ENCODE measurements at regions not wholly inside any gene's neighbourhood (a gene's known extent, or its start where the extent isn't known, plus 50 kb on each side); places are given as distances from the start of the nearest gene placed in this dataset.
"Not testable (repeated sequence)": the region's sequence is repeated elsewhere in the genome, so short reads cannot be mapped to it uniquely, and the experiment has no call there.

DNA sequence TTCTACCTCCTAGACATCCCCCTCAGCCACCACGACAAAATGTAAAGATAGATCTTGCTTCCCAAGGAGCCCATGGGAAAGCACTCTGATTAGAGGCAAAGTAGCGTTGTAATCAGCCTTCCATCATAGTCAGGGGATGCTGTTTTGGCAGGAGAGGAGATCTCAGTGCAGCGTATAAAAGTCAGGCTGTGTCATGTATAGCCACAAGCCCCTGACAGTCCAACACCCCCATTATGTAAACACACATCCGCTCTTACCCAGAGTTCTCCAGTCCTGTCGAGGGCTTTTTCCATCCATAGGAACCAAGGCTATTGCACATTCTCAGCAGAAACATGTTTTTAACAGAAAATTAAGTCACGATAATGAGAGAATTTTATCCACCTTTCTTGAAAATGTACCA is 156.3 kb downstream of the CYSLTR2 start:
- no peak for DNase-seq

DNA sequence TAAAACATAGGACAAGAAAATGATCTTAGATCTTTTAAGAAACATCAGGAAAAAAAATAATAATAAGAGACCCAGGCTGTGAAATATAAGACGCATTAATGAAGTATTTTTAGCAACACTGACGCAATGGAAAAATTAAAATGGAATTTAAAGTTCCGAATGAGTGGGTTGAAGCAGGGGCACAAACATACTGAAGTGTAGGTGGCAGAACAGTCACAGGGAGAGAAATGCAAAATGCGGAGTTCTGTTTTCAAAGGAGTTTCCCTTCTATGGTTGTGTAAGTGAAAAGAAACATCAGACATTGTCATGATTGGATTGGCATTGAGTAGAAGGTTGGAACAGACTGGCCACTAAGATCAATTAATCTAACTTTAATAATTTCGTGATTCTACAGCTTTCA is 159.8 kb downstream of the CYSLTR2 start:
- DNase-seq: no peak

DNA sequence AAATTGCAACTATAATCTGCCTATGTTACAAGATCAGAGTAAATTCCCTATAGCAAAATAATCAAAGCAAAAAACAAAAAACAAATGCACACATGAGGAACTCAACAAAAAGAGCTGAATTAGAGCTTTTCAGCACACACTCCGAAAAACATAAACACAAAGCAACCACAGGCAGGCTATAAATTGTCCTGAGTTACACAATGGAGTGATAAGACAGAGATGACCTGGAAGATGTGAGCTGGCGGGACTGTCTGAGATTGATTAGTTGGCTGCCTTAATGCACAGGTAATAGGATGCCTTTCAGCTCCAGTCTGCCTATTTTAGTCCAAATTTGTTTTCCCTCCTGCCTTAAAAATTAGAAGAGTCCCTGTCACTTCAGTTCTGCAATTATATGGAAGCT is 159.0 kb upstream of the FNDC3A start:
- DNase-seq: no peak

DNA sequence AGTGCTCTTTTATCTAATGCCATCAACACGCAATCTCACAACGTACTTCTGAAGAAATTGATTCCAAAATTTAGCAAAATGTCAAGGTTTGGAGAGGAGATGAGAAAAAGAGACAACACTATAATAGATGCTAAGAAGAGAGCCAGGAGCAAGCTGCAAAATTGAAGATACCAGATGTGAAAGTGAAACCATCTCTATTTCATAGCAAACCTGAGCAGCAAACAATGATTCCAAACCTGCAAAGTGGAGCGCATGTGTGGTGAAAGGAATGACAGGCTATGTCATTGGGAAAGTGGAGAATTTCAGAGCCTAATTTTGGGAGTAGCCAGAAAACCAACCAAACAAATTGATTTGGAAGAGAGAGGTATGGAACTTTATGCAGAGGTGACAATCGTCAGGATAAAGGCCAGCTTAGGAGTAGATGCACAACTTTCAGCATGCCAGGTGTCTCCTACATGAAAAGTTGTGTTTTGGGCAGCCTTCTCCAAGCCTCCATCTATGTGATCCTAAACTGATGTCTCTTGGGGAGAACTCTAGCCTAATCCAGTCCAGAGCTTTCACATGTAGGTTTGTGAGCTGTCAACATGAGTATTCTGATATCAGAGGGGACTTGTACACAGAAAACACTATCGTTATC is 158.4 kb upstream of the FNDC3A start:
- DNase-seq: no peak

DNA sequence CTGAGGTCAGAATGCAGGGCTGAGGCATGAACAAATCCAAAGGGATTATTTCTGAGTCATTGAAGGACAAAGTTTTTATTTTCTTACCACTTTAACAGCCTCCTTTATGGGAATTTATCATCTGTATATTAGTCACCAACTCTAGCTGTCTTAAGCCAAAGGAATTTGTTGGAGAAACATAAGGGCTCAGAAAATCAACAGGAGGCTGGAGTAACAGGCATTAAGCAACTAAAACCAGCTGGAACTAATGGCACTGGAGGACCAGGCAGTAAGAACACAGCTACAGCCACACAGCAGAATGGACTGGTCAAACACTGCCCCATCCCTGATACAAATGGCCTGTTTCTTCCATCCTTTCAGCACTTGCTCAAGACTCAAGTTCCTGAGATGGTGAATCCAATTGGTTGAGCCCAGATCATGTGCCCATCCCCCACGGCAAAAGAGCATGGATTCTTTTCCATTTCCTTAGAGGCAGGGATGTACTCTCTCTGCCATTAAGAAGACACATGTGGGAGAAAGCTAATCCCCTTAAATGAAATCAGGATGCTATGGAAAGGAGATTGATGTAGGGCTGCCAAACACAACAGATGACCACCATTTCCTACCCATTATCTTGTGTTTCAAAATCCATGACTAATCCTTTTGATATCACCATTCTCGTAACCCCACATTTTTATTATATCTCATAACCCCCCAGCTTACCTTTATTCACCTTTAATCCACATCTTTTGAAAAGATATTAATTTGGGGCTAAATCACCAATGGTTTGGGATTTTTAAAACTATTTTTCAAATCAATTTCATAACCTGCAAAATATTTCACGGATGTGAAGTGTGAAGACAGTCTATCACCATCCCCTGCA is 157.0 kb upstream of the FNDC3A start:
- DNase-seq: no peak

DNA sequence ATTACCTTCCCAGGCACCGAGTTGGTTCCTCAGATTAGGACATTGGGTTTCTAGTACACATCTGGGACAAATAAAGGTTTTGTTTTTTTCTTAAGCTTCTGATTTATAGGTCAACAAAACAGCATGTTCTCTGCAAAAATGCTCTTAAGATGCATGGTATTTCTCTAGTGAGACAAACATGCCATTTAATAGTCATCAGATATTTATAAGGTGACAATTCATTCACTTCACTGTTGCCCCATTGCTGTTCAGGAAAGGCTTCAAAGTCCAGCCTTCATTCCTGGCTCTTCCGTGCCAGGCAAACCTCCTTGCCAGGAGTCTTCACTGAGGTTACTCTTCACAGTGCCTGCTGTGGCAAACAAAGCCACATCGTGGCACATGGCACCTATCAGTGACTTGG is 156.3 kb upstream of the FNDC3A start:
- no peak for DNase-seq

DNA sequence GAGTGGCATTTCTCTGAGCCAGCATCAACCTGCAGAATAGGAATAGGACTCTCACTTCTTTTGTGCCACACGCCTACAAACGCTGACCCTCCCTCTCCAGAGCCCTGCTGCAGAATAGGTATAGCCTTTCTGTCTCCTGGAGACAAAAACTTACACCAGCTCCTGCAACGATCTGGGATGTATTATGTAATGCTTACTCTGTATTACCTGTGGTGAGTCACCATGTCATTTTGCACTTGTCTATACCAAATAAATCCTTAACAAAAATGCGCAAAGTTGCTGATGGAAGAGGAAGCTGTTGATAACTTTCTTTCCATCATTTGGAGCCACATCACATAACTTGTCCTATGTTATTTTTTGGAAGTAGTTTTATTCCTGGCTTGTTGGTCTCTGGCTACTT is 155.8 kb upstream of the FNDC3A start:
- DNase-seq: no peak

DNA sequence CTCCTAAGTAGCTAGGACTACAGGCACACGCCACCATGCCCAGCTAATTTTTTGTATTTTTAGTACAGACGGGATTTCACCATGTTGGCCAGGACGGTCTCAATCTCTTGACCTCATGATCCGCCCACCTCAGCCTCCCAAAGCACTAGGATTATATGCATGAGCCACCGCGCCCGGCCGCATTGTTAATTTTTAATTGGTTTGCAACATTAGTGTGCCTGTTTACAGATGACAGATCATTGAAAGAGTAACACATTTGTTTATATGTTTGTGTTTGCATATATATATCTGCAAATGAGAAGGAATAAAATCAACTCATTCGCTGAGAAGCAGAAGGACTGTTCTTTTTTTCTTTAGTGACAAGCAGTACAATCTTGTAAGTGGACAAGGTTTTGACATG is 152.2 kb upstream of the FNDC3A start:
- DNase-seq: not testable (repeated sequence)

DNA sequence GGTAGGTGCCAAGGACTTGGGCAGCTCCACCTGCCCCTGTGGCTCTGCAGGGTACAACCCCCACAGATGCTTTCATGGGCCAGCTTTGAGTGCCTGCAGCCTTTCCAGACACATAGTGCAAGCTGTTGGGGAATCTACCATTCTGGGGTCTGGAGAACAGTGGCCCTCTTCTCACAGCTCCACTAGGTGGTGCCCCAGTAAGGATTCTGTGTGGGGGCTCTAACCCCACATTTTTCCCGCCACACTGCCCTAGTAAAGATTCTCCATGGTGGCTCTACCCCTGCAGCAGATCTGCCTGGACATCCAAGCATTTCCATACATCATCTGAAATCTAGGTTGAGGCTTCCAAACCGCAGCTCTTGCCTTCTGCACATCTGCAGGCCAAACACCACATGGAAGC is 149.7 kb upstream of the FNDC3A start:
- DNase-seq: no peak

DNA sequence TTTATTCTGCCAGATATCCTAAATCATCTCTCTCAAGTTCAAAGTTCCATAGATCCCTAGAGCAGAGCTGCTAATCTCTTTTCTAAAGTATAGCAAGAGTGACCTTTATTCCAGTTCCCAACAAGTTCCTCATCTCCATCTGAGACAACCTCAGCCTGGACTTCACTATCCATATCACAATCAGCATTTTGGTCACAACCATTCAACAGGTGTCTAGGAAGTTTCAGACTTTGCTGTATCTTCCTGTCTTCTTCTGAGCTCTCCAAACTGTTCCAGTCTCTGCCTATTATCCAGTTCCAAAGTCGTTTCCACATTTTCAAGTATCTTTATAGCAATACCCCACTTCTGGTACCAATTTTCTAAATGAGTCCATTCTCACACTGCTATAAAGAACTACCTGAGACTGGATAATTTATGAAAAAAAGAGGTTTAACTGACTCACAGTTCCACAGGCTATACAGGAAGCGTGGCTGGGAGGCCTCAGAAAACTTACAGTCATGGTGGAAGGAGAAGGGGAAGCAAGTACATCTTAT is 148.7 kb upstream of the FNDC3A start:
- DNase-seq: not testable (repeated sequence)

DNA sequence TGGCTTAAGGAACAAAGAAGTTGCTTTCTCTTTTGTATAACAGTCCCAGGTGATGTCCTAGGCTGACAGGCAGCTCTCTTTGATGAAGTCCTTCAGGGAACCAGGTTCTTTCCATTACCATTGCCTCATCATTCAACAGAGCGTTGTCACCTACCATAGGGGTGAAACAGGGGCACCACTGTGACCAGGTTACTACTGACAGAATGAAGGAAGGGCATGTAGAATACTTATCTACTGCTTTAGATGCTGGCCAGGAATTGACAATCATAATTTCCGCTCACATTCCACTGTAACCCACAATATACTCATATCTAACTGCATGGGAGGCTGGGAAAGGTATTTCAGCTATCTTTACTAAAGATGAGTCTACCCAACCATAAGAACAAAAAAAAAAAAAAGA is 148.0 kb upstream of the FNDC3A start:
- no peak for DNase-seq

DNA sequence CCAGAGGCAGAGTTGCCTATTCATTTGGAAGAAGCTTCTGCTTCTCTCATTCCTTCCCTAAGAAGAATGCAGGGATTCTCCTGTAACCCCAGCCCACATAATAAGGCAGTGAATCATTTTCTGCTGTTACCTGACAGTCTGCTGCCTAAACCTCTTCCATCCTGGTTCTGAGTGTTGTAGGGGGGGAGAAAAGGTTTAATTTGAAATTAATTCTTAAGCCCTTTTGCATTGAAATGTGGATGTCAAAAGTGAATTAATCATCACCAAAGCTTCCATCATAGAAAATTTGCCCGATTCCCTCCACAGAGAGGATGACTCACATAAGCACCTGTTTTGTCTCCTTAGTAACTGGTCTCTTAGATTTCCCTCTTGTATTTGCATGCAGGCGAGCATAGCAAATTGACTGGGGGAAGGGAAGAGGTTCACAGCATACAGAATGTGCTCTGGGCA is 146.7 kb upstream of the FNDC3A start:
- DNase-seq: no peak

DNA sequence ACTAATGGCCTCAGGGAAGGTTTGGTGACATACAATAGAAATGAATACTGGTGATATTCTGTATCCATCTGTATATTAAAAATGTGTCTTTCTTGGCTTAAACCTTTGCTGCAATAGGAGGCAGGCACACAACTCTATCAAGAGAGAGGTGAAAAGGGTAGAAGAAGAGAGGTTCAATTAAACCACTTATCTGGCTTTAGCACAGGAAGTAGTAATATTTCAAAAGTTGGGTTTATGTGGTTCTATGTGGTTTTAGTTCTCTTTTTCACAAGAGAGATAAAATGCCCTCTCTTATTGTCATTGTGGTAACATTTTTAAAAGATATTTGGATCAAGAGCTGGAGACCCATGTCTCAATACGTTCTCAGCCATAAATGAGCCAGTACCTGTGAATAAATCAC is 146.2 kb upstream of the FNDC3A start:
- no peak for DNase-seq

DNA sequence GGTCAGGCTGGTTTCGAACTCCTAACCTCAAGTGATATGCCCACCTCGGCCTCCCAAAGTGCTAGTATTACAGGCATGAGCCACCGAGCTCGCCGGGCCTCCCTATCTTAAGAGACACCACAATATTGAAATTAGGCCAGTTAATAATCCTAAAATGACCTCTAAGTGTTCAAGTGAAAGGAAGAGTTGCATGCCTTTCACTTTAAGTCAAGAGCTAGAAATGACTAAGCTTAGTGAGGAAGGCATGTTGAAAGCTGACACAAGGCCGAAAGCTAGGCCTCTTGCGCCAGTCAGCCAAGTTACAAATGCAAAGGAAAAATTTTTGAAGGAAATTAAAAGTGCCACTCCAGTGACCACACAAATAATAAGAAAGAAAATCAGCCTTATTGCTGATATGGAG is 144.5 kb upstream of the FNDC3A start:
- DNase-seq: no peak

DNA sequence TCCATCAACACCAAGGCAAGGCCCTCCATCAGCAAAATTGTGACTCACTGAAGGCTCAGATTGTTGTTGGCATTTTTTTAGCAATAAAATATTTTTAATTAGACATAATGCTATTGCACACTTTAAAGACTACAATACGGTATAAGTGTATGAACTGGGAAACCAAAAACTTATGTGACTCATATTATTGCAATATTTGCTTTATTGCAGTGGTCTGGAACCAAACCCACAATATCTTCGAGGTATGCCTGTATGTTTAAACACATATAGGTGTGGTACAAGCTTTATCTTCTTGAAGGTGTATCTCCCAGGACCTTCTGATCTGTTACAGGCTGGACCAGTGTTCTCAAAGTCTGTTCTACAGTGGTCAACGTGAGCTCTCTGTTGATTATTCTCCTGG is 142.3 kb upstream of the FNDC3A start:
- DNase-seq: no peak

DNA sequence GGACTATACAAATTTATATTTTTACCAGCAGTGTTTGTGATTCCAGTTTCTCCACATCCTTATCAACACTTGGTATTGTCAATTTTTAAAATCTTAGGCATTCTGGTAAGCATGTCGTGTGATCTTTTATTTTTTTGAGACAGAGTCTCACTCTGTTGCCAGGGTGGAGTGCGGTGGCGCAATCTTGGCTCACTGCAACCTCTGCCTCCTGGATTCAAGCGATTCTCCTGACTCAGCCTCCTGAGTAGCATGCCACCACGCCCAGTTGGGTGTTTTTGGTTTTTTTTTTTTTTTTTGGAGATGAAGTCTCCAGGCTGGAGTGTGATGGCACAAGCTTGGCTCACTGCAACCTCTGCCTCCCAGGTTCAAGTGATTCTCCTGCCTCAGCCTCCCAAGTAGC is 140.4 kb upstream of the FNDC3A start:
- not testable (repeated sequence) for DNase-seq

DNA sequence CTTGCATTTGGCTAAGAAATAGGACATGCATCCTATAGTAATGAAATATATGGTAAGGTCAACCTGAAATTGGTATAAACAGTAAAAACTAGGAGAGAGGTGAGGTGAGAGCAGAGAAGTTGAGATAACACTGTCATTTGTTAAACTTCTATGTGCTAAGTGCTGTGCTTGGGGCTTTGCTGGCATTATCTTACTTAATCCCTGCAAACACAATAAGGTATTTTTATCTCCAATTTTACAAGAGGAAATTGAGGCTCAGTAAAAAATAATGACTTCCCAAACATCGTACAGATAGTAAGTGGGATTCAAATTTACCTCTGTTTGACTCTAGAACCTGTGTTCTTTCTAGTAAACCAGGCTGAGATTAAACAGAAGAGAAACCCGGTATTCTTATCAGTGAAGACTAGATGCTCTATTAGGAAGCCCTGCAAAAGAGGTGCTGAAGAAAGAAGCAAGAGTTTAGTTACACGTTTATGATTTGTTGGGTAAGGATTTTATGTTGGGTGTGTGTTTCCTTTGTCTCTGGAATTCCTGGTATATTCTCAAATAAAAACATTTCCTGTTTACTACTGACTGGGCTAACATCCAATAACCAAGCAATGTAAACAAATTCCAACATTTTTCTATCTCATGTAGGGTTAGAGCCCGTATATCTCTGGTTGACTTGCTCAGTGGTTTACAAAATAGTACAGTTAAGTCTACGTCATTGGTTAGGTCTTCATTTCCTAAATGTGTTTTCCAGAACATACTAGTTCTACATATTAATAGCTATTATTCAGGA is 137.3 kb upstream of the FNDC3A start:
- DNase-seq: no peak

DNA sequence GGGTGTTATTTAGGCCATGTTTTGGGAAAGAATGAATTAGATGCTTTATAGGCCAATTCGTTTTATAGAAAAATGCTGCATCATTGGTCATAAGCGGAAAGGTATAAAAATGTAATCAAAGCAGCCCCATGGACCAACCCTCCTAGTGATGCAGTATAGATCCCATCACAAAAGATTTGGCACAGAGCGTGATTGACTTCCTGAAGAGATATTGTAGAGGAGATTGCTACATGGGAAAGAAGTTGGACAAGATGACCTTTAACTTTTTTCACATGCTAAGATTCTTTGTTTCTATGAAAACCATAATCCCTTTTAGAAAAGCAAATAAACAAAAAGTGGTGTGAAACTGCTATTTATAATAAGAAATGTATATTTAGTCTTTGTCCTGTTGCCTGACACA is 136.5 kb upstream of the FNDC3A start:
- DNase-seq: no peak

DNA sequence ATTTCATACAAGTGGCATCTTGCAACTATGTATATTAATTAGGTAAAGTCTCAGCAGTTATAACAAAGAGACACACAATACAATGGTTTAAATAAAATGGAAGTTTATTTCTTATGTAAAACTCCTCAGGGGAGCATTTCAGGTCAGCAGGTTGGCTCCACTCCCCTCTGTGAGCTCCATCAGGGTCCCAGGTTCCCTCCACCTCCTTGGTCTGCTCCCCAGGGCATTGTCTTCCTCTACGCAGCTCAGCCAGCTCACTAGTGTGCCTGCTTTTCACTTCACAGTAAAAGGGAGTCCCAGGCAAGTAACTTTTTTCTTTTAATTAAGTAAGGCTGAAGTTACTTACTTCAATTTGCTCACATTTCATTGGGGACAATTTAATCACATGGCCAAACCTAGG is 135.3 kb upstream of the FNDC3A start:
- no peak for DNase-seq

DNA sequence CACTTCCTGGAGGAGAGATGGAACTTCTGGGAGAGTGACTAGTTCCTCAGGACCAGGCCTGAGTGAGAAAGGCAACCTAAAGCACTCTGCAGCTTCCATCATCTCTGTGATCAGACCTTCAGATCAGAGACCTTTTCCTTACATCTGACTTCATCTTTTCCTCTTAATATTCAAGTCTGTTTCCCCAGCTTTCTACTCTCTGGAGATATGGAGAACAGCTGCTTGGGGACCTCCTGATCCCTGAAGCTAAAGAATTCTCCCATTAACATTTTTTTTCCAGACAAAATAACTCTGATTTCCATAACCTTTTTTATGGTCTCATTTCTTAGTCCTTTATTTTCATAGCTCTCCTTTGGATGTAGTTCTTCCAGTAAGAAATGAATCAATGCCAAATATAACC is 133.4 kb upstream of the FNDC3A start:
- DNase-seq: no peak

DNA sequence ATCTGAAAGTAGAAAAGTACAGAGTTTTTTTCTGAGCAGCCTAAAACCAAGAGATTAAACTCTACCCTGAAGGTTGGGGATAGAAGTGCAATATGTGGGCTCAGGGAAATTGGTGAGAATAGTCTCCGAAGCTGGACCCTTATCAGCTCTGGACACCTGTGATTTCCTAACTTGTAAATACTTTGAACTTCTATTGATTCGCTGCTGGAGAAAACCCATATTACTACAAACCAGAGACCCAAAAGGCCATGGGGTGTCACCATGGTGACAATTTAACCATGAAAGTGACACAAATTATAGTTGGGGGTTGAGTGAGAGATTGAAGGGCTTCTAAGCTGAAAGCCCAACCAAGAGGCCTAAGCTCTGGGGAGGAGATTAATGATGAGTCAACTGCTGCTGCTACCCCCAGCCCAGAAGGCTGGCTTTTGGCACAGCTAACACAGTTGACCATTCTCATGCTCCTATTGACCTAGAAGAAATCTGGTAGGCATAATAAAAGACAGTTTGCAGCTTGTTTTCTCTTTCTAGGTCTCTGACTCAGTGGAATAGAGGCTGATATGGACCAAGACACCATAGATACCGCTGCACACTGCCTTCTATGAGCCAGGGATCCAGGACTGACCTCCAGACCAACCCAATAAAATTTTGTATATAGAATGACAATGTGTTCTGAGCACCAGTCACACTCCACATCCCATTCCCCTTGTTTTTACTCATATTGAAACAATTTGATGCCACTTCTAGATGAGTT is 131.9 kb upstream of the FNDC3A start:
- no peak for DNase-seq

DNA sequence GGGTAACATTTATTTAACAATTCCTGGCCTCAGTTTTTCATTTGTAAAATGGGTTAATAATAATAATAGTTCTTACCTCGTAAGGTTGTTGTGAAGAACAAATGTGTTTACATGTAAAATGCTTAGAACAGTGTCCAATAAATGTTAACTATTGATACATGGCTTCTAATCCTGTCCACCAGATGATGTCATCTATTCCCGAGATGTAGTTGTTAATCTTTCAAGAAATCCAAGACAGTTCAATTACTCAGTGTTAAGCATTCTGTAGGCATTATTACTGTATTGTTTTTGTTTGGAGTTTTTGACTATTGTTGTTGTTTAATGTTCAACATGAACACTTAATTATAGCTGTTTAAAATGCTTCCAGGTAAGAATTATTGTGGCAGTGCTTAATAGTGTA is 131.0 kb upstream of the FNDC3A start:
- no peak for DNase-seq

DNA sequence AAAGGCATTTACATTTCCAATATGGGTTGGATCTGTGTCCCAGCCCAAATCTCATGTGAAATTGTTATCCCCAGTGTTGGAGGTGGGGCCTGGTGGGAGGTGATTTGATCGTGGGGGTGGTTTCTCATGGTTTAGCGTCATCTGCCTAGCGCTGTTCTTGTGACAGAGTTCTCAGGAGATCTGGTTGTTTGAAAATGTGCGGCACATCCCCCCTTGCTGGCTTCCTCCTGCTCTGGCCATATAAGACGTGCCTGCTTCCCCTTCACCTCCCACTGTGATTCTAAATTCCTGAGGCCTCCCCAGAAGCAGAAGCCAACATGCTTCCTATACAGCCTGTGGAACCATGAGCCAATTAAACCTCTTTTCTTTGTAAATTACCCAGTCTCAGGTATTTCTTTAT is 126.2 kb upstream of the FNDC3A start:
- DNase-seq: no peak
